Vagina (tissue), 2 donors: ENCODE measurements at regions not wholly inside any gene's neighbourhood (a gene's known extent, or its start where the extent isn't known, plus 50 kb on each side); places are given as distances from the start of the nearest gene placed in this dataset.

Source experiments
- POLR2A ChIP-seq, 2 donors: fragments of 450-650 bp; IDR thresholded peaks; one replicate each; pipeline ENCODE4 v1.6.1; 2017; ENCODE audit warnings: antibody characterized with exemption in 2 of 2, mild to moderate bottlenecking in 2 of 2, moderate library complexity in 2 of 2
- TF ChIP-seq, protein P1 (sequence below), 3 experiments: fragments of 450-650 bp in 2 of 3; fragments of 200-600 bp in 1 of 3; sonication (generic) in 1 of 3; IDR thresholded peaks; one replicate each; pipeline ENCODE4 v1.5.1; 2017 to 2019; ENCODE audit warnings: antibody characterized with exemption in 3 of 3, mild to moderate bottlenecking in 2 of 3, moderate library complexity in 2 of 3

DNA sequence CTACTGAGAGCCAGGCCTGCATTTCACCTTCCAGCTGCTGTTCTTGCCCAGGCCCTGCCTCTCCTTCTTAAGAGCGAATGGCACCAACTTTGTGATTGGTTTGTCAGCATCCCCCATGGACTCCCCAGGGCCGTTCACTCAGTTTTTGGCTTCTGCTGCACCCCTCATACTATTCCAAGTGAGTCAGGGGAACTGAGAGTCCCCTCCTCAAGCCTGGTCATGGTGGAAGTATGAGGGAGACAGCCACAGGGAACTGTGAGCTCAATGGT lies 62.4 kb upstream of the ANTXRL start:
- no peak for TF ChIP-seq POLR2A (IDR thresholded peaks at IDR 0.05)
- TF ChIP-seq, protein P1, sequence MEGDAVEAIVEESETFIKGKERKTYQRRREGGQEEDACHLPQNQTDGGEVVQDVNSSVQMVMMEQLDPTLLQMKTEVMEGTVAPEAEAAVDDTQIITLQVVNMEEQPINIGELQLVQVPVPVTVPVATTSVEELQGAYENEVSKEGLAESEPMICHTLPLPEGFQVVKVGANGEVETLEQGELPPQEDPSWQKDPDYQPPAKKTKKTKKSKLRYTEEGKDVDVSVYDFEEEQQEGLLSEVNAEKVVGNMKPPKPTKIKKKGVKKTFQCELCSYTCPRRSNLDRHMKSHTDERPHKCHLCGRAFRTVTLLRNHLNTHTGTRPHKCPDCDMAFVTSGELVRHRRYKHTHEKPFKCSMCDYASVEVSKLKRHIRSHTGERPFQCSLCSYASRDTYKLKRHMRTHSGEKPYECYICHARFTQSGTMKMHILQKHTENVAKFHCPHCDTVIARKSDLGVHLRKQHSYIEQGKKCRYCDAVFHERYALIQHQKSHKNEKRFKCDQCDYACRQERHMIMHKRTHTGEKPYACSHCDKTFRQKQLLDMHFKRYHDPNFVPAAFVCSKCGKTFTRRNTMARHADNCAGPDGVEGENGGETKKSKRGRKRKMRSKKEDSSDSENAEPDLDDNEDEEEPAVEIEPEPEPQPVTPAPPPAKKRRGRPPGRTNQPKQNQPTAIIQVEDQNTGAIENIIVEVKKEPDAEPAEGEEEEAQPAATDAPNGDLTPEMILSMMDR (IDR thresholded peaks at IDR 0.05), result no peak
